Aorta (tissue), 5 donors: ENCODE measurements at regions not wholly inside any gene's neighbourhood (a gene's known extent, or its start where the extent isn't known, plus 50 kb on each side); places are given as distances from the start of the nearest gene placed in this dataset.

Source experiments
- ATAC-seq: fragments of 200-7000 bp; cut with Tn5 transposase; one replicate; pipeline ENCODE4 v1.9.1; 2022; ENCODE audit warnings: moderate library complexity; ENCODE audit not compliant: low FRiP score
- DNase-seq, 2 donors: peaks; one replicate each; pipeline ENCODE4 v3.0.0-alpha.2; 2020
- H3K27ac ChIP-seq, 2 donors: one replicate each; pipeline ENCODE4 v1.5.1; 2013; ENCODE audit warnings: low read length in 2 of 2, mild to moderate bottlenecking in 2 of 2, moderate library complexity in 2 of 2, control low read depth in 1 of 2, inconsistent platforms in 1 of 2, low read depth in 1 of 2
- H3K27me3 ChIP-seq, 2 donors: one replicate each; pipeline ENCODE4 v1.6.1; 2013; ENCODE audit warnings: control low read depth in 1 of 2, low read length in 1 of 2, mild to moderate bottlenecking in 1 of 2, moderate library complexity in 1 of 2; ENCODE audit not compliant: insufficient read depth in 2 of 2, control insufficient read depth in 1 of 2
- H3K36me3 ChIP-seq, 2 donors: one replicate each; pipeline ENCODE4 v1.6.1; 2013; ENCODE audit warnings: control low read depth in 1 of 2, low read length in 1 of 2, mild to moderate bottlenecking in 1 of 2; ENCODE audit not compliant: insufficient read depth in 2 of 2, control insufficient read depth in 1 of 2
- H3K4me1 ChIP-seq, 2 donors: one replicate each; pipeline ENCODE4 v1.6.1; 2013; ENCODE audit warnings: low read length in 2 of 2, control low read depth in 1 of 2, mild to moderate bottlenecking in 1 of 2, moderate library complexity in 1 of 2; ENCODE audit not compliant: insufficient read depth in 2 of 2, control insufficient read depth in 1 of 2
- H3K4me3 ChIP-seq, 2 donors: one replicate each; pipeline ENCODE4 v1.5.1; 2013; ENCODE audit warnings: low read length in 2 of 2, control low read depth in 1 of 2, mild to moderate bottlenecking in 1 of 2
- H3K9me3 ChIP-seq: one replicate; pipeline ENCODE4 v1.6.1; 2013; ENCODE audit warnings: mild to moderate bottlenecking, low read length; ENCODE audit not compliant: control insufficient read depth
- WGBS, 2 donors: extraction: QIAGEN DNeasy Blood & Tissue Kit; methylation state at CpG; one replicate each; pipeline ENCODE4 v1.1.7; 2013; 5-methylcytosine and 5-hydroxymethylcytosine counted together
- intact Hi-C, 2 donors: fragments of 100-400 bp; cut with DNase I; formaldehyde crosslinking; loops; one replicate each; pipeline versions ENCODE4 v1.14.2 to v1.15.0; 2022
- donor health status: healthy with polysubstance abuse.
- donor health status: Bipolar disorder and iron deficiency.
- donor health status: DM: no; HTN: no; CAD: no.
- donor health status: DM: no; HTN: no; CAD: no.
- donor health status: DM: yes; HTN: yes; CAD: no.

DNA sequence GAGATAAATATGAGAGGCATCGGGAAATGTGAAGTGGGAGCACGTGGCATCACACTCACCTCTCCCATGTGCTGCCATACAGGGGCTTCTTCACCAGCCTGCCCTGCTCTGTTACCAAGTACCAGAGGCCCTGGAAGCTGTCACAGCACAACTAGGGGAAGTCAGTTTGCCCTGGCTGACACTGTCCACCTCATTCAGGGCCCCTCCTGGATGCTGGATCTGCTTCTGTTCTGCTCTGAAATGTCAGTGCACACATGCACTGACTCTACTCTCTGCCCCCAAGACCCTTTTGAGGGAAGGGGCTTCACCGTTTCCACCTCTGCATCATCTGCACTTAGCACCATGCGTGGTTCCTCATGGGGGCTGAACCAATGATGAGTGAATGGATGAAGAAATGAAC is 311.1 kb downstream of the EN1 start:
- intact Hi-C loops, result loop anchor here in 1 of 2 donors (10.0 kb wide), 1 partner anchor 318 kb away; no protein-coding TSS in a partner anchor
- ATAC-seq, result no peak
- H3K9me3 ChIP-seq, result no peaks in the 10 kb centered on the region

DNA sequence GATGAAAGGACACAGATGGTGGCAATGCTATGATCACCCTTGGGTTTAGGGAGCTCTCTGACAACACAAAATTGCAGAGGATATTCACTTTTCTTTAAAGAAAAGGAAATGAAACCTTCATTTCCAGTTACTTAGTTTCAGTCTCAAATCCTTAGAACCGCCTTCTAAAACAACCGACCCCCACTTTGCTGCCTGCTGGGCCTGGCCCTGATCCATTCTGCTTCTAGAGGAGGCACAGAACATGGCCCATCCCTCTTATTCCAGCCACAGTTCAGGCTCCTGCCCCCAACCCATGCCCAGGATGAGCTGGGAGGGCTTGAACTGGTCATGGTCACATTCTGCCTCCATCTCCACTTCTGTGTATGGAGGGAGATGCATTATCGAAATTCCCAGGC is 311.6 kb downstream of the EN1 start:
- intact Hi-C loops, result loop anchor here in 1 of 2 donors (10.0 kb wide), 1 partner anchor 319 kb away; no protein-coding TSS in a partner anchor
- DNase-seq (no peak), ATAC-seq (no peak)
- Histone ChIP-seq H3K36me3 (no peaks in the 10 kb centered on the region), H3K4me1 (no peaks in the 10 kb centered on the region), H3K27ac (no peak overlapping the region), H3K9me3 (no peaks in the 10 kb centered on the region), H3K27me3 (peaks cover 0 to 2% of the 10 kb centered on the region in 2 donors), H3K4me3 (no peak overlapping the region)
- 84 to 89% methylated on average over 3 of the region's 3 CpGs for WGBS, 2 donors

More for the DNA sequence above, 311.1 kb downstream of the EN1 start:
- Histone ChIP-seq H3K27me3 (peaks cover 0 to 2% of the 10 kb centered on the region in 2 donors), H3K27ac (no peak overlapping the region), H3K36me3 (no peaks in the 10 kb centered on the region), H3K4me3 (no peak overlapping the region), H3K4me1 (no peaks in the 10 kb centered on the region)
- 76 to 84% methylated on average over 4 of the region's 4 CpGs for WGBS, 2 donors
- DNase-seq, result no peak

DNA sequence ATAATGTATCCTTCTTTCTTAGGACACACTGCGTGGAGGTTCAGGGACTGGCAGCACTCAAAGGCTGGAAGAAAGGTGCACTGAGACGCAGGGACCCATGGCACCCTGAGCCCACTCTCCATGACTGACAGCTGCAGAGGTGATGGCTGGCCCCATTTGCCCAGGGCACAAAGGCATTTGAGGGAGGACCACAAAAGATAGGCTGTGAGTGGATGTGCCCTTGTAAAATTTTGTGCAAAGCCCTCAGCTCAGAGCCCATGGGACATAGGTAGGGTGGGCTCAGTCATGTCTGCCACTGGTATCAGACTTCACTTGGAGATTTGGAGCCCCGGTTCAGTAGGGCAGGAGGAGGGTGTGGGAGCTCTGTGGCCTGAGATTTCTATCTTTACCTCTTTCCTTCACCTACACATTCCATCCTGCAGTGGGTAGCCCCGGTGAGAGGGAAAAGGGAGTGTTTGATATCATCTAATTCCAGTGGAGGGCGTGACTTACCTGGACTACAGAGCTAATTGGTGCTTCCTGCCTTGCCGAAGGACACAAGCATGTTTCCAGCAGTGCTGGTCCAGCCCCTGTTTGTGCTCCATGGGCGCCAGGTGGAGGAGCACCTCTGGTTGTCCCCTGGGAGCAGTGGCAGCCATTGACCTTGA is 312.2 kb downstream of the EN1 start:
- 67 to 78% methylated on average over 7 of the region's 7 CpGs for WGBS, 2 donors
- no peaks in the 10 kb centered on the region for H3K36me3 ChIP-seq
- peak; percentile 48 for ATAC-seq
- H3K4me3 ChIP-seq, result no peak overlapping the region
- H3K27ac ChIP-seq, result no peak overlapping the region
- no peaks in the 10 kb centered on the region for H3K9me3 ChIP-seq
- peaks cover 0 to 2% of the 10 kb centered on the region in 2 donors for H3K27me3 ChIP-seq
- intact Hi-C loops, result loop anchor here in 1 of 2 donors (10.0 kb wide), 1 partner anchor 320 kb away; no protein-coding TSS in a partner anchor
- no peaks in the 10 kb centered on the region for H3K4me1 ChIP-seq
- no peak for DNase-seq

DNA sequence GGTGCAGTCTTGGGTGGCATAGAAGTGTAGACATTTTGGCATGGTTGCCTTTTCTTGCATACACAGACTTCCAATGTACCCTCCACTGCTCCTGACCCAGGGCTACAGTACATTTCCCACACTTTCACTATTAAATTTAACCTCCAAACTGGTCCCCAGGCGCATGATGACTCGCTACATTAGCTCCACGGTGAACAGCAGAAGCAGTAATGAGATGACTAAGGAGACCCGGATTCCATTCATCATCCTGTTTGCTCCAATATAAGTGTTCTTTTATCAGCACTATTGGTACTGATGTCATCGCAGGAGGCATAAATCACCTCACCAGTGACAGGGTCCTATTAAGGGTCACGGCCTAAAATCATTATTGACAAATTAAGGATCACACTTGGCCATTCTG is 316.5 kb downstream of the EN1 start:
- intact Hi-C loops, result loop anchor here in 1 of 2 donors (10.0 kb wide), 1 partner anchor 324 kb away; no protein-coding TSS in a partner anchor
- Histone ChIP-seq H3K4me1 (no peaks in the 10 kb centered on the region), H3K36me3 (no peaks in the 10 kb centered on the region), H3K27me3 (peaks cover 0 to 2% of the 10 kb centered on the region in 2 donors), H3K27ac (no peak overlapping the region), H3K4me3 (no peak overlapping the region), H3K9me3 (peaks cover 1% of the 10 kb centered on the region)
- ATAC-seq (no peak), DNase-seq (no peak)
- WGBS, 2 donors, result 19 to 26% methylated on average over 6 of the region's 6 CpGs

DNA sequence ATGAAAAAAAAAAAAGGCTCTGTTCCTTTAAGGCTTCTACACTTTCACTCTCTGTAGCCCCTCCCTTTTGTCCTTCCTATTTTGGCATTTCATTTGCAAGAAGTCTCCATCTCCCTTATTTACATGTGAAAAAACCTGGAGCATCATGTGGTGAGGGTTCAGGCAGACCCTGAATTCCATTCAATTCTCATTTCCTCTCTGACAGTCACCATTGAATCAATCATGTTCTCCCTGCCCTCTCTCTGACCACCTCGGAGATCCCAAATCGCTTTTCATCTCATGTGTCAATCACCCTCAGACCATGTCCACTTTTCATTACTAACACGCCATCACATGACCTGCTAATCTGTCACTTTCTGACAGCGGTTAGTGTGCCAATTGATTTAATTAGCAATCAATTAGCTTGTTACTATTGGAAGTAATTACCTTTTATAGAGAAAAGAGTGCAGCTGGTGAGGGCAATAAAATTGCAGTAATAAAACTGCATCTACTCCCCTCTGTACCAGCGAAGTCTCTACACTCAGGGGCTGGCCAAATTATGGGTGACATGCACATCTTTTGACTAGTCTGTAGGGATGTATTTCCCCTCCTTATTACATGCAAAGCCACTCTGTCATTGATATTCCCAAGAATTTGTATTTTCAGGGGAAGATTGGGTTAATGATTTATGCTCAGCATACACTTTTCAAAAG is 317.4 kb downstream of the EN1 start:
- WGBS, 2 donors, result 7 to 9% methylated on average over 5 of the region's 5 CpGs
- DNase-seq (no peak), ATAC-seq (no peak)

DNA sequence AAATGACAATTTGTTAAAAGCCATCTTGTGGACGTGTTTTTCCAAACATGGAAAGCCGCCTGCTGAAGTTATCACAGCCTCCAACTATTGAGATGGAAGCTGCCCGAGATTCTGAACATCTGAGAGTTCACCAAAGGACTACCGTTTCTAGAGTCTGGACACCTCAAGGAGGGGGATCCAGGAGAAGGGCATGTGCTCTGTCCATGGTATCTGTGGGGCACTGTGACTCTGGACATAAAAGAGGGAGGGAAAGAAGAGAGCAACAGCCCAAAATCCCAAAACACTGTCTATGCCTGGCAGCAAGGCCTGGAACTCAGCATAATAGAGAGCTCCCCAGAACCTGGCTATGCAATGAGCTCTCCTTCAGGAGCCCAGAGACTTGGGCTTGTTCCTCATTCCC is 319.9 kb downstream of the EN1 start:
- 61 to 65% methylated on average over 4 of the region's 4 CpGs for WGBS, 2 donors
- DNase-seq (no peak), ATAC-seq (no peak)
- Histone ChIP-seq H3K27me3 (no peaks in the 10 kb centered on the region), H3K4me1 (no peaks in the 10 kb centered on the region), H3K27ac (no peak overlapping the region), H3K36me3 (no peaks in the 10 kb centered on the region), H3K4me3 (no peak overlapping the region), H3K9me3 (peaks cover 1% of the 10 kb centered on the region)
- intact Hi-C loops, result no loop called here

More for the DNA sequence above, 317.4 kb downstream of the EN1 start:
- no peaks in the 10 kb centered on the region for H3K36me3 ChIP-seq
- no peaks in the 10 kb centered on the region for H3K4me1 ChIP-seq
- intact Hi-C loops, result loop anchor here in 1 of 2 donors (10.0 kb wide), 1 partner anchor 325 kb away; no protein-coding TSS in a partner anchor
- peaks cover 1% of the 10 kb centered on the region for H3K9me3 ChIP-seq
- H3K4me3 ChIP-seq, result no peak overlapping the region
- no peak overlapping the region for H3K27ac ChIP-seq
- peaks cover 0 to 2% of the 10 kb centered on the region in 2 donors for H3K27me3 ChIP-seq

DNA sequence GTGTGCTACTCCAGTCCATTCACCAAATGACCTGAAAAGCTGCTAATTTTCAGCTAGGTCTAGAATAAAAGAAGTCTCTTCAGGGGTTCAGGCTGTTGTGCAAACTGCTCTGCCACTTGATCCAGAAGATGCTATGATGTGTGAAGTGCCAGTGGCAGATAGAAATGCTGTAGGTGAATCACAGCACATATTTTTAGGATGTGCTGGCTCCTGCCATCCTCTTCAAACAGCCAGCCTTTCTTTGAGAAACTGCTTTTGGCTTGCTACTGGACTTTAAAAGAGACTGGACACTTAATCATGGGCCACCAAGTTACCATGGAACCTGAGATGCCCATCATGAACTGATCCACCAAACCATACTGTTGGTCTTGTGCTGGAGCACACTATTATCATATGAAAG is 322.1 kb downstream of the EN1 start:
- DNase-seq (no peak), ATAC-seq (no peak)
- peaks cover 3% of the 10 kb centered on the region for H3K9me3 ChIP-seq
- H3K4me3 ChIP-seq, result no peak overlapping the region
- H3K27me3 ChIP-seq, result no peaks in the 10 kb centered on the region
- no peaks in the 10 kb centered on the region for H3K4me1 ChIP-seq
- H3K27ac ChIP-seq, result no peak overlapping the region
- intact Hi-C loops, result no loop called here
- no peaks in the 10 kb centered on the region for H3K36me3 ChIP-seq

DNA sequence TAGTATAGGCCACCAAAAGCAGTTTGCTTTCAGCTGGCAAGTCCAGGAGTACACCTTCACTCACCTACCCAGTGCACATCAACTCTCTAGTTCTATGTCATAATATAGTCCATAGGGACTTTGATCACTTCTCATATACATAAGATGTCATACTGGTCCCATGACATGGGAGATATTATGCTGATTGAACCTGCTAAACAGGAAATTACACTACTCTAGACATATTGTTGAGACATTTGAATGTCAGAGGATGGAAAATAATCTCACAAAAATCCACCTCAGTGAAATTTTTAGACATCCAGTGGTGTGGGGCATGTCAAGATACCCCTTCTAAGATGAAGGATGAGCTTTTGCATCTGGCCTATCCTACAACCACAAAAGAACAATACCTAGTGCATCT is 322.5 kb downstream of the EN1 start:
- Histone ChIP-seq H3K36me3 (no peaks in the 10 kb centered on the region), H3K4me1 (no peaks in the 10 kb centered on the region), H3K27ac (no peak overlapping the region), H3K9me3 (peaks cover 3% of the 10 kb centered on the region), H3K27me3 (no peaks in the 10 kb centered on the region), H3K4me3 (no peak overlapping the region)
- DNase-seq, result no peak
- no peak for ATAC-seq
- intact Hi-C loops, result no loop called here

DNA sequence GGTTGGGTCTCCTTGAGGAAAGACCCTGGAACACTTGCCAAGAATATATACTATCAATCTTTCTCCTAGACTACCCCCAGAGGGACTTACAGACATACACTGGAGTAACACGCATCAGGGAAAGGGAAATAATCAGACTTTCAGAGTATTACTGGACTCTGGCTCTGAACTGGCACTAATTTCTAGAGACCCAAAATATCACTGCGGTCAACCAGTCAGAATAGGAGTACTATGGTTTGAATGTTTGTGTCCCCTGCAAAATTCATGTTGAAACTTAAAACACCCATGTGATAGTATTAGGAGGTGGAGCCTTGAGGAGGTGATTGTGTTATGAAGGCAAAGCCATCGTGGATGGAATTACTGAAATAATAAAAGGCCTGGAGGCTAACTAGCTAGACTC is 323.7 kb downstream of the EN1 start:
- no peak for ATAC-seq
- H3K4me3 ChIP-seq, result no peak overlapping the region
- intact Hi-C loops, result no loop called here
- no peak overlapping the region for H3K27ac ChIP-seq
- H3K4me1 ChIP-seq, result no peaks in the 10 kb centered on the region
- H3K9me3 ChIP-seq, result peaks cover 3% of the 10 kb centered on the region
- no peaks in the 10 kb centered on the region for H3K27me3 ChIP-seq
- no peaks in the 10 kb centered on the region for H3K36me3 ChIP-seq
- DNase-seq, result no peak
- WGBS, 2 donors, result 44 to 52% methylated on average over 3 of the region's 3 CpGs
